HEK293T (cell line): ENCODE measurements at regions not wholly inside any gene's neighbourhood (a gene's known extent, or its start where the extent isn't known, plus 50 kb on each side); places are given as distances from the start of the nearest gene placed in this dataset.

Experiments
- BHLHE40 ChIP-seq: fragments of 450-650 bp; IDR thresholded peaks from 2 replicates; pipeline ENCODE4 v1.6.1; 2016; ENCODE audit warnings: mild to moderate bottlenecking, moderate library complexity, borderline replicate concordance
- SP1 ChIP-seq: fragments of 450-650 bp; IDR thresholded peaks from 2 replicates; pipeline ENCODE4 v1.6.1; 2017

- TF ChIP-seq BHLHE40 (no peak), SP1 (no peak)
Observed at GRCh38 chrX:127025013-127025412, 205.5 kb downstream of the PRR32 start.
